ENCODE measurements at regions not wholly inside any gene's neighbourhood (a gene's known extent, or its start where the extent isn't known, plus 50 kb on each side); places are given as distances from the start of the nearest gene placed in this dataset.

GRCh38 chr3:38925351-38925750 is 109.3 kb upstream of the SCN10A start:
- no peaks in the 10 kb centered on the region for H3K9me3 ChIP-seq
- intact Hi-C loops (cut with DNase I): no loop called here
- H3K36me3 ChIP-seq: no peaks in the 10 kb centered on the region
- no peaks in the 10 kb centered on the region for H3K4me1 ChIP-seq
- DNase-seq (ENCODE audit: low spot score in 2 of 2): no peak
- no peak for TF ChIP-seq CTCF (IDR thresholded peaks at IDR 0.05)
- H3K4me3 ChIP-seq: no peak overlapping the region
- no peaks in the 10 kb centered on the region for H3K27me3 ChIP-seq
- no peak overlapping the region for H3K27ac ChIP-seq

- DNase-seq (ENCODE audit: low spot score in 2 of 2): no peak
- Histone ChIP-seq H3K36me3 (no peaks in the 10 kb centered on the region), H3K27ac (no peak overlapping the region), H3K4me1 (no peaks in the 10 kb centered on the region), H3K27me3 (no peaks in the 10 kb centered on the region), H3K9me3 (no peaks in the 10 kb centered on the region), H3K4me3 (no peak overlapping the region)
- TF ChIP-seq CTCF (IDR thresholded peaks at IDR 0.05): no peak
- intact Hi-C loops (cut with DNase I): no loop called here
Measured at GRCh38 chr3:38916706-38917105, 100.7 kb upstream of the SCN10A start.

GRCh38 chr3:38907426-38907825 is 91.4 kb upstream of the SCN10A start:
- H3K36me3 ChIP-seq: no peaks in the 10 kb centered on the region
- no peak overlapping the region for H3K27ac ChIP-seq
- no peak overlapping the region for H3K4me3 ChIP-seq
- no peak for DNase-seq (ENCODE audit: low spot score in 2 of 2)
- no peaks in the 10 kb centered on the region for H3K9me3 ChIP-seq
- TF ChIP-seq CTCF (IDR thresholded peaks at IDR 0.05): no peak
- intact Hi-C loops (cut with DNase I): no loop called here
- H3K4me1 ChIP-seq: no peaks in the 10 kb centered on the region
- H3K27me3 ChIP-seq: no peaks in the 10 kb centered on the region

- no peaks in the 10 kb centered on the region for H3K36me3 ChIP-seq
- H3K4me3 ChIP-seq: no peak overlapping the region
- no peaks in the 10 kb centered on the region for H3K27me3 ChIP-seq
- DNase-seq (ENCODE audit: low spot score in 2 of 2): no peak
- H3K9me3 ChIP-seq: no peaks in the 10 kb centered on the region
- TF ChIP-seq CTCF (IDR thresholded peaks at IDR 0.05): no peak
- no peaks in the 10 kb centered on the region for H3K4me1 ChIP-seq
- intact Hi-C loops (cut with DNase I): no loop called here
- no peak overlapping the region for H3K27ac ChIP-seq
Measured at GRCh38 chr3:38890426-38890825, 74.4 kb upstream of the SCN10A start.

- H3K4me3 ChIP-seq: no peak overlapping the region
- no peak for TF ChIP-seq CTCF (IDR thresholded peaks at IDR 0.05)
- no peak overlapping the region for H3K27ac ChIP-seq
- no peaks in the 10 kb centered on the region for H3K27me3 ChIP-seq
- no peaks in the 10 kb centered on the region for H3K4me1 ChIP-seq
- DNase-seq (ENCODE audit: low spot score in 2 of 2): no peak
- H3K9me3 ChIP-seq: no peaks in the 10 kb centered on the region
- intact Hi-C loops (cut with DNase I): no loop called here
- H3K36me3 ChIP-seq: no peaks in the 10 kb centered on the region
Measured at GRCh38 chr3:38878646-38879045, 62.6 kb upstream of the SCN10A start.
